WTC11 (cell line): ENCODE measurements at regions not wholly inside any gene's neighbourhood (a gene's known extent, or its start where the extent isn't known, plus 50 kb on each side); places are given as distances from the start of the nearest gene placed in this dataset.

ENCODE experiments used
- ATAC-seq: fragments of 200-7000 bp; cut with Tn5 transposase; 2 replicates; pipeline ENCODE4 v1.10.0; 2021; ENCODE audit warnings: mild to moderate bottlenecking, moderate library complexity
- CTCF ChIA-PET: fragments of 300-600 bp; sonication (Branson Sonifier 250); formaldehyde crosslinking; loops from one replicate; lab custom pipeline; 2021; ENCODE audit warnings: antibody characterized with exemption; lab: Charles Lee
- POLR2A ChIA-PET: fragments of 350-600 bp; sonication (Branson Sonifier 250); formaldehyde crosslinking; loops from one replicate; lab custom pipeline; 2021; ENCODE audit warnings: antibody characterized with exemption; lab: Charles Lee
- DNase-seq: peaks from one replicate; pipeline ENCODE4 v3.0.0; 2021; ENCODE audit warnings: low spot score
- H3K27ac Mint-ChIP-seq: 2 replicates; pipeline ENCODE4 v1.8.0; 2021; ENCODE audit warnings: mixed read lengths
- H3K27me3 Mint-ChIP-seq: 2 replicates; pipeline ENCODE4 v1.8.0; 2021; ENCODE audit warnings: low read depth, mild to moderate bottlenecking, moderate library complexity, mixed read lengths
- H3K36me3 Mint-ChIP-seq: 2 replicates; pipeline ENCODE4 v1.8.0; 2021; ENCODE audit warnings: mixed read lengths
- H3K4me1 Mint-ChIP-seq: 2 replicates; pipeline ENCODE4 v1.8.0; 2022; ENCODE audit warnings: mixed read lengths
- H3K4me3 Mint-ChIP-seq: 2 replicates; pipeline ENCODE4 v1.8.0; 2021; ENCODE audit warnings: mild to moderate bottlenecking, moderate library complexity, mixed read lengths
- H3K9me3 Mint-ChIP-seq: 2 replicates; pipeline ENCODE4 v1.8.0; 2021; ENCODE audit warnings: mixed read lengths
- AR ChIP-seq: fragments of 250-450 bp; sonication (Bioruptor Pico); IDR thresholded peaks from 2 replicates; pipeline ENCODE4 v1.9.0; 2021; ENCODE audit warnings: mild to moderate bottlenecking
- ATF2 ChIP-seq: sonication (generic); formaldehyde crosslinking; IDR thresholded peaks from 2 replicates; pipeline ENCODE4 v1.8.1; 2022; ENCODE audit warnings: low read depth, missing genetic modification reagents, borderline replicate concordance
- CDX4 ChIP-seq: fragments of 250-450 bp; sonication (Bioruptor Pico); IDR thresholded peaks from 2 replicates; pipeline ENCODE4 v1.9.0; 2021; ENCODE audit warnings: moderate library complexity, mild to moderate bottlenecking, inconsistent platforms, borderline replicate concordance
- CREB1 ChIP-seq: sonication (generic); formaldehyde crosslinking; IDR thresholded peaks from 2 replicates; pipeline ENCODE4 v1.8.0; 2023; ENCODE audit warnings: mild to moderate bottlenecking, missing genetic modification reagents
- ERG ChIP-seq: fragments of 250-450 bp; sonication (Bioruptor Pico); IDR thresholded peaks from 2 replicates; pipeline ENCODE4 v1.8.0; 2021; ENCODE audit warnings: mild to moderate bottlenecking
- MLX ChIP-seq: sonication (generic); formaldehyde crosslinking; IDR thresholded peaks from 2 replicates; pipeline ENCODE4 v1.8.1; 2023; ENCODE audit warnings: mild to moderate bottlenecking, missing genetic modification reagents, moderate library complexity
- MXD4 ChIP-seq: fragments of 250-450 bp; sonication (Bioruptor Pico); IDR thresholded peaks from 2 replicates; pipeline ENCODE4 v1.8.0; 2021; ENCODE audit warnings: mild to moderate bottlenecking, moderate library complexity, borderline replicate concordance
- PREB ChIP-seq: sonication (generic); formaldehyde crosslinking; IDR thresholded peaks from 2 replicates; pipeline ENCODE4 v1.8.1; 2022; ENCODE audit warnings: mild to moderate bottlenecking, missing genetic modification reagents, moderate library complexity, borderline replicate concordance
- RELA ChIP-seq: sonication (generic); formaldehyde crosslinking; IDR thresholded peaks from 2 replicates; pipeline ENCODE4 v1.8.1; 2022; ENCODE audit warnings: missing genetic modification reagents, mild to moderate bottlenecking, borderline replicate concordance
- SMAD4 ChIP-seq: sonication (generic); formaldehyde crosslinking; IDR thresholded peaks from 2 replicates; pipeline ENCODE4 v1.8.0; 2022; ENCODE audit warnings: mild to moderate bottlenecking, missing genetic modification reagents
- ZNF232 ChIP-seq: sonication (generic); formaldehyde crosslinking; IDR thresholded peaks from 2 replicates; pipeline ENCODE4 v1.8.0; 2022; ENCODE audit warnings: mild to moderate bottlenecking, missing genetic modification reagents
- ZNF423 ChIP-seq: fragments of 250-450 bp; sonication (Bioruptor Pico); IDR thresholded peaks from 2 replicates; pipeline ENCODE4 v2.1.2; 2022; ENCODE audit warnings: mild to moderate bottlenecking, moderate library complexity

- no peak for TF ChIP-seq RELA
- no peak for TF ChIP-seq MXD4 (CRISPR knock-in tag)
- no peak for TF ChIP-seq CDX4 (CRISPR knock-in tag)
- TF ChIP-seq SMAD4 (CRISPR knock-in tag), result no peak
- TF ChIP-seq MLX (CRISPR knock-in tag), result no peak
- no peak for TF ChIP-seq CREB1
- TF ChIP-seq PREB (CRISPR knock-in tag), result no peak
- no peak for TF ChIP-seq AR (CRISPR knock-in tag)
Measured at GRCh38 chrX:56107320-56107719, 124.8 kb upstream of the KLF8 start (continued).

GRCh38 chrX:56113785-56114436 is 118.2 kb upstream of the KLF8 start:
- H3K4me1 Mint-ChIP-seq, result peaks cover 5% of the 10 kb centered on the region; the same call in 1 of the 2 replicates
- POLR2A ChIA-PET, result no interaction called here
- peaks cover 4% of the 10 kb centered on the region; the same call in 1 of the 2 replicates for H3K9me3 Mint-ChIP-seq
- CTCF ChIA-PET, result interaction anchor here (0.7 to 0.9 kb wide), 2 partner anchors 205 to 273 kb away, joined by 3 to 5 read pairs; no protein-coding TSS in a partner anchor
- H3K36me3 Mint-ChIP-seq, result no peaks in the 10 kb centered on the region
- no peaks in the 10 kb centered on the region for H3K27me3 Mint-ChIP-seq
- DNase-seq (peak; percentile 29), ATAC-seq (peak; percentile 78)
- no peak for TF ChIP-seq ERG (CRISPR knock-in tag)
- no peak for TF ChIP-seq ATF2 (CRISPR knock-in tag)
- TF ChIP-seq ZNF423 (CRISPR knock-in tag), result no peak
- H3K4me3 Mint-ChIP-seq, result no peak overlapping the region
- H3K27ac Mint-ChIP-seq, result no peak overlapping the region

GRCh38 chrX:56114437-56114787 is 117.7 kb upstream of the KLF8 start:
- Mint-ChIP-seq H3K9me3 (peaks cover 4% of the 10 kb centered on the region; the same call in 1 of the 2 replicates), H3K4me1 (peaks cover 5% of the 10 kb centered on the region; the same call in 1 of the 2 replicates), H3K36me3 (no peaks in the 10 kb centered on the region), H3K27me3 (no peaks in the 10 kb centered on the region), H3K27ac (no peak overlapping the region), H3K4me3 (no peak overlapping the region)
- DNase-seq, result no peak
- ChIA-PET CTCF (interaction anchor here (0.9 kb wide), 1 partner anchor 206 kb away, joined by 3 read pairs; no protein-coding TSS in a partner anchor), POLR2A (no interaction called here)
- no peak for ATAC-seq
- TF ChIP-seq ZNF232 (CRISPR knock-in tag), result no peak
